Cardiac muscle cell (in vitro differentiated cells and primary cell): ENCODE measurements at regions not wholly inside any gene's neighbourhood (a gene's known extent, or its start where the extent isn't known, plus 50 kb on each side); places are given as distances from the start of the nearest gene placed in this dataset.

Source experiments
- DNase-seq, 2 donors: peaks; one replicate each; pipeline versions ENCODE4 v3.0.0 to v3.0.0-alpha.2; 2010 to 2017; ENCODE audit warnings: low read depth in 1 of 2, low spot score in 1 of 2
- H3K27ac ChIP-seq: fragments of 200-600 bp; sonication (generic); 2 replicates; pipeline ENCODE4 v1.5.1; 2016
- H3K27me3 ChIP-seq: fragments of 200-600 bp; sonication (generic); 2 replicates; pipeline ENCODE4 v1.6.0; 2016; ENCODE audit warnings: control low read depth
- H3K36me3 ChIP-seq: fragments of 200-600 bp; sonication (generic); 2 replicates; pipeline ENCODE4 v1.5.1; 2016; ENCODE audit warnings: control low read depth
- H3K4me1 ChIP-seq: fragments of 200-600 bp; sonication (generic); 2 replicates; pipeline ENCODE4 v1.8.1; 2017; ENCODE audit warnings: low read depth, mild to moderate bottlenecking, mixed run types
- H3K4me3 ChIP-seq: fragments of 200-600 bp; sonication (generic); 2 replicates; pipeline ENCODE4 v1.5.1; 2016; ENCODE audit warnings: mild to moderate bottlenecking
- H3K9me3 ChIP-seq: fragments of 200-600 bp; sonication (generic); 2 replicates; pipeline ENCODE4 v1.5.1; 2017; ENCODE audit warnings: low read depth, mild to moderate bottlenecking, control low read depth
- TF ChIP-seq, protein P1 (sequence below): IDR thresholded peaks from 2 replicates; pipeline ENCODE4 v1.5.1; 2012; ENCODE audit warnings: low read depth, mild to moderate bottlenecking, low read length

DNA sequence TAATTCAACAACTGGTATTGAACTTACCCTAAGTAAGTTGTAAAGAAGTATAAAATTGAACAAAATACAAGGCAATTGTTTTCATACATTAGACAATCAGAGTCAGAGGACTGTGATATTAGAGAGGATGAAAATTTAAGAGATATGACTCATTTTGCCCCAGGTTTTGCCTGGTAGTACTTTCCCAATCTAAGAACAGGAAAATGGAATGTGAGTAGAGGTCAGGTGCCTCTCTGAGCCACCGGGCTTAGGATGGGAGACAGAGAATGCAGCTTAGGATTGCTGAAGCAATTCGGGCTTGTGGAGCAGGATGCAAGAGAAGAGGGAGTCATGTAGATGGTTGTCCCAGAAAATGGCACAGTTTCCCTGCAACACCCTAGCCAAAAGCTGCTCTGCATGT is 219.7 kb upstream of the CHST9 start:
- Histone ChIP-seq H3K27me3 (no peaks in the 10 kb centered on the region), H3K36me3 (no peaks in the 10 kb centered on the region), H3K27ac (no peak overlapping the region), H3K4me1 (no peaks in the 10 kb centered on the region), H3K4me3 (no peak overlapping the region), H3K9me3 (no peaks in the 10 kb centered on the region)
- TF ChIP-seq, protein P1, sequence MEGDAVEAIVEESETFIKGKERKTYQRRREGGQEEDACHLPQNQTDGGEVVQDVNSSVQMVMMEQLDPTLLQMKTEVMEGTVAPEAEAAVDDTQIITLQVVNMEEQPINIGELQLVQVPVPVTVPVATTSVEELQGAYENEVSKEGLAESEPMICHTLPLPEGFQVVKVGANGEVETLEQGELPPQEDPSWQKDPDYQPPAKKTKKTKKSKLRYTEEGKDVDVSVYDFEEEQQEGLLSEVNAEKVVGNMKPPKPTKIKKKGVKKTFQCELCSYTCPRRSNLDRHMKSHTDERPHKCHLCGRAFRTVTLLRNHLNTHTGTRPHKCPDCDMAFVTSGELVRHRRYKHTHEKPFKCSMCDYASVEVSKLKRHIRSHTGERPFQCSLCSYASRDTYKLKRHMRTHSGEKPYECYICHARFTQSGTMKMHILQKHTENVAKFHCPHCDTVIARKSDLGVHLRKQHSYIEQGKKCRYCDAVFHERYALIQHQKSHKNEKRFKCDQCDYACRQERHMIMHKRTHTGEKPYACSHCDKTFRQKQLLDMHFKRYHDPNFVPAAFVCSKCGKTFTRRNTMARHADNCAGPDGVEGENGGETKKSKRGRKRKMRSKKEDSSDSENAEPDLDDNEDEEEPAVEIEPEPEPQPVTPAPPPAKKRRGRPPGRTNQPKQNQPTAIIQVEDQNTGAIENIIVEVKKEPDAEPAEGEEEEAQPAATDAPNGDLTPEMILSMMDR: no peak
- DNase-seq: no peak

DNA sequence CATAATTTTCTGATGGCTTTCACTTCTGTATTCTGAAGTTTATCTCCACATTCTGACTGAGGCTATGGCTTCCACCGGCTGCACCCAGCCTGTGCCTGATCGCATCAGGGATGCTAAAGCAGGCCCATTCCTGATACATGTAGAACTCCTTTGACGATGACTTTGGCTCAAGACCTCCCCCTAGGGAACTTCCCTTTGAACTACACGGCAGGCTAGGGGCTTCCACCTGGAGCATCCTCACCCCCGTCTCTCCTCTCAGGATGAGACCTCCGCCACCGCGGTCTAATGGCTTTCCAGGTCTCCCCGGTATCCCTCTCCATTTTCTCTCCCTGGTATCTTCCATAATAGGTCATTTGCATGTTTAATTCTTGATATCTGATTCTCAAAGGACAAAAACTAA is 214.9 kb upstream of the CHST9 start:
- DNase-seq: no peak
- TF ChIP-seq, protein P1: no peak
- Histone ChIP-seq H3K27me3 (no peaks in the 10 kb centered on the region), H3K36me3 (no peaks in the 10 kb centered on the region), H3K4me1 (no peaks in the 10 kb centered on the region), H3K27ac (no peak overlapping the region), H3K4me3 (no peak overlapping the region), H3K9me3 (no peaks in the 10 kb centered on the region)

DNA sequence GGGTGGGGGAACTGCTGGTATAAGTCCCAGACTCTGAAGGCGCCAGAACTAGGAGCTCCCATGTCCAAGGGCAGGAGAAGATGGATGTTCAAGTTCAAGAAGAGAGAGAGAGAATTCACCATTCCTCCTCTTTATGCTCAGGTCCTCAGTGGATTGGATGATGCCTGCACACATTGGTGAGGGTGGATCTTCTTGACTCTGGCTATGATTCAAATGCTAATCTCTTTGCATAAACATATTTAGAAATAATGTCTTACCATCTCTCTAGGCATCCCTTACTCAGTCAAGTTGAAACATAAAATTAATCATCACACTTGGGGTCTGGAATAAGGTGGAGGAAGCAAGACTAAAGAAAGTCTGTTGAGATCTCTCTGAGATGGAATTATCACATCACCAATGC is 210.6 kb upstream of the CHST9 start:
- Histone ChIP-seq H3K4me3 (no peak overlapping the region), H3K27ac (no peak overlapping the region), H3K36me3 (no peaks in the 10 kb centered on the region), H3K4me1 (no peaks in the 10 kb centered on the region), H3K9me3 (no peaks in the 10 kb centered on the region), H3K27me3 (no peaks in the 10 kb centered on the region)
- no peak for DNase-seq
- TF ChIP-seq, protein P1: no peak

DNA sequence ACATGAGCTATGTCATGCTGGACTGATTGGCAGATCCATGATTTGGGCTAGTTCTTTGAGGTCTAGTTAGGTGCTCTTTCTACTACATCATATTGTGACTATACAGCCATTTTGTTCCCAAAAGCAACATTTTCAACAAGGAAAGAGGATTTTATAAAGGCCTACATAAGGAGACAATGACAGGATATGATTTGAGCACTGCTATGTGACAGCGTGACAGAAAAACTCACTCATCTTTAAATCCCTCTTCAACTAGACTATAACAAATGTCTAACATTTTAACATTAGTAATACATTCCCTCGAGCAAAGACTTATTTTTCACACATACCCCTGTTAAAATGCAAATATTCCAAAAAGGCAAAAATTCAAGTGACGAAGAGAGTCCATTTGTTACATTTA is 209.6 kb upstream of the CHST9 start:
- Histone ChIP-seq H3K27ac (no peak overlapping the region), H3K27me3 (no peaks in the 10 kb centered on the region), H3K9me3 (no peaks in the 10 kb centered on the region), H3K36me3 (no peaks in the 10 kb centered on the region), H3K4me1 (no peaks in the 10 kb centered on the region), H3K4me3 (no peak overlapping the region)
- DNase-seq: no peak
- TF ChIP-seq, protein P1: no peak

DNA sequence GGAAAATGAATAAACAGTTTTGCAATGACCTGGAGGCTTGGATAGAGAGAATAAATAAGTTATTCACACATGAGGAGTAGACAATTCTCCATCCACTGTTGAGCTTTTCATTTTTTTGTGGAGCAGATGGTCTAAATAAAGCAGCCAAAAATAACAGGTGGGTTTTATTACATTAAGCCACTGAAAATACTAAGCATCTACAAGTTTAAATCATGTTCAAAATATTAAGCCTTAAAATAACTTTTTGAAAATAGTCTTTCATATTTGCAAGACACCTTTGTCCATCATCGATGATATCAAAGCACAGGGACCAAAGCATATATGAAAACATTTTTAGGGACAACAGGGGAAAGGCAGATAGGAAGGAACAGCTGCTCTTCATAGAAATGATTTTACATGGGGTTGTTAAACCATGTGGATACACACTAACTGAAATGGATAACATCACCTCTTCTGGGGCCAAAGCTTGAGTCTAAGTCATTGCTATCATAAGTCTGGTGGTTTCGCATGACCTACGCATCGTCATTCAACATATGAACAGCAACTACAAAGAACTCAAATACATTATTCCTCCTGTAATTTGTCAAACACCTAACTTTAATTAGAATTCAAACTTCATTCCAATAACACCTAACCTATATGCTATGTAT is 197.6 kb upstream of the CHST9 start:
- Histone ChIP-seq H3K27ac (no peak overlapping the region), H3K4me3 (no peak overlapping the region)
- DNase-seq: no peak

More for the DNA sequence above, 197.6 kb upstream of the CHST9 start:
- Histone ChIP-seq H3K36me3 (no peaks in the 10 kb centered on the region), H3K4me1 (no peaks in the 10 kb centered on the region), H3K27me3 (no peaks in the 10 kb centered on the region), H3K9me3 (no peaks in the 10 kb centered on the region)
- TF ChIP-seq, protein P1: no peak
